ENCODE measurements at regions not wholly inside any gene's neighbourhood (a gene's known extent, or its start where the extent isn't known, plus 50 kb on each side); places are given as distances from the start of the nearest gene placed in this dataset.

DNA sequence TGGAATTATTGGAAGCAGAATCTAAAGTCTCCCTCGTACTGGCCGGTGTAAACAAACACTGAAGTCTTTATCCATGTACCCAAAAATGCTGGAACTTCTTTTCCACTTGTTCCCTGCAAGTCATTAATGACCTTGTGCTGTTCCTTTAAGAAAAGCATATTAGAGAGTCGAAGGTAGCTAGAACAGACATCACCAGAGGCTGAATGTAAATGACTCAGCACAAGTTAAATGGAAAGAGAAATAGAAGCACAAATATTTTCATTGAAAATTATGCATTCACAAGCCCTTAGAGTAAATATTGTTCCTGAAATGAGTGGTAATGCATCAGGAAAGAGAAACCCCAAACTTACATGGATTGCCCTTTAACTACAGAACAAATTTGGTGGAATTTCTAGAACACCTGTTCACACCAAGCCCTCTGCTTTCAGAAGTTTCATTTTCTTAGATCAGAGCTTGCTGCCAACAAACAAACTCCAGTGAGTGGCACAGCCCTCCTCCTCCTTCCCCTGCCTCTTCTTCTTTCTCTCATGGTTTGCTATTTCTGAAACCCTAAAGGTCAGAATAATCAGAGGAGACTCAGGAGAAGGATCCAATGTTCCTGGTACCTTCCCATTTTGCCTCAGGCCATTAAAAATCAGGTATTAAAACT, 264.3 kb downstream of the TXNL1 start:
- no peak for DNase-seq

DNA sequence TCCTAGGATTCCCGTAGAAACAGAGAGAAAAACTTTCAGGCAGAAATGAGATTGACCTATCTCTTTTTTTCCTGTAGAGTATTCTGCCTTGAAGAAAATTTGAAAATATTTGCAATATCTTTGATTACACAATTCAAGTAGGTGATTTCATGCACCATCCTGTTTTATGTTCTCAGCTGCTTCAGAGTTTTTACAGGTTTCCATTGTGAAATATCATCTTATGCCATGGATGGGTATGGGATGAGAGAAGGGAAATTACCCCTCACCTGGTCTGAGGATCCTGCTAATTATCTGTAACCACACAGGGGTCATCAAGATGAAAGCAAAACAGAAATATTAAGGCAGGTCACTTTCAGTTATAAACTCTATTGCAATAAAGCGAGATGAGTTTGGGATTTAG, 264.8 kb downstream of the TXNL1 start:
- no peak for DNase-seq

DNA sequence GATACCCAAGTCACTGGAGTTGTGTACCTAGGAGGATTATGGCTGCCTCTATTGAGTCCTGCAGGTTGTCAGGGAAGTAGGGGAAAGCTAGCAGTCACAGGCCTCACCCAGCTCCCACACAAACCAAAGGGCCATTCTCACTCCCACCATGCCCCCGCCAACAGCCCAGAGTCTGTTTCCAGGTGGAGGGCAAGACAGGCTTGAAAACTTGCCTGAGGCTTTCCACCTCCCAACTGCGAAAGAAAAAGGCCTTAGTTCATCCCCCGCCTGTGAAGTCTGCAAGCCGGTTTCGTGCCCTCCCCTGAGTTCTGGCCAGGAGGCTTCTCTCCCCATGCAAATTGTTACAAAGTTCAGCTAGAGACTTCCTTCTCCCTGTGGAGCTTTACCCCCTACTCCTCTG, 270.3 kb downstream of the TXNL1 start:
- no peak for DNase-seq

DNA sequence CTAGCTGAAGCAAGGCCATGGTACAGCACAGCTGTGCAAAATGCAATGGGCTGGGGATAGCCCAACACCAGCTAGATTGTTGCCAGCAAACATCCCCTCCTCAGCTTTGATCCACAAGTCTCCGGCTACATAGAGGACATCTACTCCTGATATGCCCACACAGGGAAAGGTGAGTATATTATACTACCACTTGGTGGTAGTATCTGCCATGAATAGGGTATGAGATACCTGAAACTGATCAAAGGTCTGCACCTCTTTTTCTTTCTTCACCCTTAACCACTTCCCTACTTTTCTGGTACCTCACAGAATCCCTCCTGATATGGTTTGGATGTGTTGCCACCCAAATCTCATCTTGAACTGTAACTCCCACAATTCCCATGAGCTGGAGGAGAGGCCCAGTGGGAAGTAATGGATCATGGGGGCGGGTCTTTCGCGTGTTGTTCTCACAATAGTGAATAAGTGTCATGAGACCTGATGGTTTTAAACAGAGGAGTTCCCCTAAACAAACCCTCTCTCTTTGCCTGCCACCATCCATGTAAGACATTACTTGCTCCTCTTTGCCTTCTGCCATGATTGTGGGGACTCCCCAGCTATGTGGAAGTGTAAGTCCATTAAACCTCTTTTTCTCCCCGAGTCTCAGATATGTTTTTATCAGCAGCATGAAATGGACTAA, 279.6 kb downstream of the TXNL1 start:
- DNase-seq = no peak

DNA sequence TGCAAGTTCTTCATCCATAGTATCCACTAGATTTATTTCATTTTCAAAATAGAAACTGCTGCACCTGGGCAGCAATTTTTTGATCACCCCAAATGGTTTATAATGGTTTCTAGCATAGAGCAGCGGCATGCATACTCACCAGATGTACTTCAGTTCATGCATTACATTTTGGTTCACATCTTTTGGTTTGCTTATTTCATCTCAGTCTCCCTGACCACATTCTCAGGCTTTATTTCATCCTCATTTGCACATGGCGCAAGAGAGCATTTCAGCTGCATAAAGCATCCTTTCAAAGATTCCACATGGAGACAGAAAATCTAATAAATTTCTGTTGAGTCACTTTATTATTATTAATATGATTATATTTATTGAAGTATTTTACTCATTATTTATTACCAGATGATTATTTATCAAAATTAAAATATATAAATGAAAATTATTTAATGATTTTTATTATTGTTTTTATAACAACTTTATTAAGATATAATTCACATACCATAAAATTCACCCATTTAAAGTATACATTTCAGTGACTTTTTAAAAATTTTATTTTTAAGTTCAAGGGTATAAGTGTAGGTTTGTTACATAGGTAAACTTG, 284.6 kb downstream of the TXNL1 start:
- no peak for DNase-seq

DNA sequence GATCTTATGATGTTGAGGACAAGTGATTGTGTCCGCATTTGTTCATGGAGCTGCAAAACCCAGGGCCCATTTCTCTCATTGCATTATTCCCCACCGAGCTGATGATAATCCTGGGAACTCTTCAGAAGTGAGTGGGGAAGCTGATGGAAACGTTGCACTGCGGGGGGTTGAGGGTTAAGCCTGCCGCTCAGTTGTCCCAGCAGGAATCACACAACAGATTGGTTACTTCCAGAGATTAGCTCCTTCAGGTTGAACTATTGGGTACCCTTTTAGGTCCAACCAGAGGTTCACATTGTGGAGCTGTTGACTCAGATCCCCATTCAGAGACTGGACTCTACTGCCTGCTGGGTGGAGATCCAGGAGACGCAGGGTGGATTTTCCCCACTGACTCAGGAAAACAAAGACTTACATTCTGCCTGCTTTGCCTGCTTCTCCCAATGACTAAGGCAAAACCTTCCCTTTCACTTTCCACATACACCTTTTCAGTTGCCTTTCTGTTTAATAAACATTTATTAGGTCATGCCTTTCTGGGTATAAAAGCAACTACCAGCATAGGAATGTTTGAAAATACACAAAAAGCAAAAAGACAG, 286.4 kb downstream of the TXNL1 start:
- DNase-seq = no peak

DNA sequence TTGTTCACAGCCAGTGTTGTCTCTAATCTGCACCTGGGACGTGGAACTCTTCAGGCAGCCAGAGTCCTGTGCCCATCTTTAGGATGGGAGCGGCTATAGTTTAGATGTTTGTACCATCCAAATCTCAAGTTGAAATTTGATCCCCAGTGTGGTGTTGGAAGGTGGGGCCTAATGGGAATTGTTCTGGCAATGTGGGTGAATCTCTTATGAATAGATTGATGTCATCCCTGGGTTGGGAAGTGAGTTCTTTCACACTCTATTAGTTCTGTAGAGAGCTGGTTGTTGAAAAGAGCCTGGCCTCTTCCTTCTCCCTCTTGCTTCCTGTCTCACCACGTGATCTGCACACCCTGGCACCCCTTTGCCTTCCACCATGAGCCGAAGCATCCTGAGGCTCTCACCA, 300.9 kb downstream of the TXNL1 start:
- DNase-seq = no peak

DNA sequence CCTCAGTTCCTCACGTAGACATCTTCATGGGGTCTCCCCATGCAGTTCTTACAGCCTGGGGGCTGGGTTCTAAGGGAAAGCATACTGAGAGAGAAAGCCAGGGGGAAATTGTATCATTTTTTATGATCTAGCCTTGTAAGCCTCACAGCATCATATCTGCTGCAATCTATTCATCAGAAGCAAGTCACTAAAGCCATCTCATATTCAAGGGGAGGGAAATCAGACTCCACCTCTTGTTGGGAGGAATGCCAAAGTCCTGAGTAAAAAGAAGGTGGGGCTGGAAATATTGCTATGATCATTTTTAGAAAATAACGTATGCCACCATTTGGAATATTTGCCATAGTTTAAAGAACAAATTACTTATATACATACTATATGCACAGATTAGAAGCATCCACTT, 304.6 kb downstream of the TXNL1 start:
- DNase-seq = no peak

DNA sequence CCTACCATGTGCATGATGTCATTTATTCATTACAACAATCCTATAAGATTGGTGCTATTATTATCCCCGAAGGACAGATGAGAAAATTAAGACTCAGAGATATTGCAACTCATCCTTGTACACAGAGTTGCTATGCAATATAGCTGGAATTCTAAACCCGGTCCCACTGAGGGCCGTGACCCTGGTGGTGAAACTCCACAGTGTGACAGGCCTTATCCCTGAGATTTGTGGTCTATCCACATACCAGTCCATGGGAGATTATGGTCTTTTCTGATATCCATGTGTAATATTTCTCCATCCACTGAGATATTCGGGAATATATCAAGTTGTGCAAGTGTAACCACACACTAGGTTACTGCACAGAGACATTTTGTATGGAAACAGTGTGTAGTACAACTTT, 305.2 kb downstream of the TXNL1 start:
- DNase-seq = no peak

DNA sequence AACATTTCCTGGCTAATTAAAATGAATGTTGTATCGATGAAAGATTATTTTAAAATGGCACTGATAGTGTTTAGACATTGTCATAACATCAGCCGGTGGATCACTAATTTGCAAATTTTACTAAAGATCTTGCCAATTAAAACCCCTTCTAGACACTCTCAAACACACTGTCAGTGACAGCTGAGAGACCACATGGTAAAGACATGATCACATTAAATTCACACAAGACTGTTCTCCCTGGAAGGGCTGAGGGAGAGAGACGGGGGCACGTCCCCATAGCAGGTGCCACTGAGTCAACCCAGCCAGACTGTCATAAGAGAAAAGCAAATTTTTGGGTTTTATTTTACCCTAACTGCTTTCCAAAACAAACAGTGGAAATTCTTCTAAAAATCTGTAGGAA, 306.0 kb downstream of the TXNL1 start:
- no peak for DNase-seq

DNA sequence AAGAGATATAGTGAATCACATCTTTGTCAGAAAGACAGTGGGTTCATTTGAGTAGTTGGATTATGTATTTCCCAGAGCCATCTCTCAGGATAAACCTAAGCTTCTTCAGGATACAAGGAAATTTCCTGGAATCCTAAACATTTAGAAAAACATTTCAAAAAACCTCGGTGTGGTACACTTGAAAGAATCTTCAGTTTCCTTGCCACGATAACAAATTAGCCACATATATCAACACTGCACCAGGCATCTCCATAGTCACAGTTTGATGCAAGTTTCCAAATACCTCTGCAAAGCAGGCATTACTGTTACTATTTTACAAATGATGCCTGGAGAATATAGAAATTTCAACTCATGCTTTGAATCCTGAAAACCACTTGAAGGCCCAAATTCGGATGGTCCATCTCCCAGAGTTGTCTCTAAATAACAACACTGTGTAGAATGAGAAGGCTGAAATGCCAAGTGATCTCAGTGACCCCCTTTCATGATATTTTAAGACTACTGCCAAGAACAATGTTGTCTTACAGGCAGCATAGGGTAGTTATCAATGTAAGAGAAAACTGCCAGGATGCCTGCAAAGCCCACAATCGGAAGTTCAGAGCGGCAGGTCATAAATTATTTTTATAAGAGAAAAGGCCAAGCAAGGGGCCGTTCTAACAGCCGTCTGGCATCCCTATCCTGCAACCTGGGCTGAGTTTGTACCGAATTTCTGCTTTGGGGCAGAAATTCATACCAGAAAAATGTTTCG, 307.9 kb downstream of the TXNL1 start:
- DNase-seq = no peak

DNA sequence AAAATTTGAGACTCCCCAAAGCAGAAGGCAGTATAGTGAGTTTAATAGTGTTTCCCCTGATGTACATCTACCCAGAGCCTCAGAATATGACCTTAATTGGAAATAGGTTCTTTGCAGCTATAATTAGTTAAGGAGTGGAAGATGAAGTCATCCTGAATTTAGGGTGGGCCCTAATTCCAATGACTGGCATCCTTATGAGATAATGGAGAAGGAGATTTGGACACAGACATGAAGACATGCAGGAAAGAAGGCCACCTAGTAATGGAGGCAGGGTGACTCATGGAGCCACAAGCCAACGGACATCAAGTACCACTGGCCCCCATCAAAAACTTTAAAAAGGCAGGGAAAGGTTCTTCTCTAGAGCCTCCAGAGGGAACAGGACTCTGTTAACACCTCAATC, 308.9 kb downstream of the TXNL1 start:
- no peak for DNase-seq

DNA sequence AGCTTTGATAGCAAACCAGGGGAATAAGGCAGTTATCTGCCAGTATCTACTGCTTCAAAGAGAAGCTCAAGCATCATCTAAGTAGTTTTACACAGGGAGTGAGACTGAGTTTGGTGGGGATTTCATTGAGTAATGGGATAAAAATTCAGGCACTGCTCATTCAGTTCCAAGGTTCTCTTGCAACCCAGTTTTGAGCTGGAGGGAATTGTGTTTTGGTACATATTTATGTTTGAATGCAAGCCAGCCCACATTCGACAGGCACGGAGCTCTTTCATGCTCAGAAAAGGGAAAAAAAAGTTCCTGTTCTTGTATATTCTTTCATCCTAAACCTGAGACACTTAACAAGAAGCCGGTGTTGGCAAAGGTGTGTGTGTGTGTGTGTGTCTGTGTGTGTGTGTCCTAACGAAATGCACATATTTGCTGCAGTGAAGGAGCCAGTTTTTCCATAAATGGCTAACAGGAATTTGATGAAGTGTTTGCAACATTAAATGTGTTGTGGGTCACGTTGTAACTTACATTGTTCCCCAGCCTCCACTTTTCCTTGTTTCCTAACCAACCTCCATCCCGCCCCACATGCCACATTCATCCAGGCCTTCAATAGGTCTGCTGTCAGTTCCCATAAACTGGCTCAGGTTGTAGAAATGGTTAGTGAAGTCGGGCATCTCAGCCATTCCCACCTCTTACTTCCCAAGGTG, 311.1 kb downstream of the TXNL1 start:
- DNase-seq = no peak

DNA sequence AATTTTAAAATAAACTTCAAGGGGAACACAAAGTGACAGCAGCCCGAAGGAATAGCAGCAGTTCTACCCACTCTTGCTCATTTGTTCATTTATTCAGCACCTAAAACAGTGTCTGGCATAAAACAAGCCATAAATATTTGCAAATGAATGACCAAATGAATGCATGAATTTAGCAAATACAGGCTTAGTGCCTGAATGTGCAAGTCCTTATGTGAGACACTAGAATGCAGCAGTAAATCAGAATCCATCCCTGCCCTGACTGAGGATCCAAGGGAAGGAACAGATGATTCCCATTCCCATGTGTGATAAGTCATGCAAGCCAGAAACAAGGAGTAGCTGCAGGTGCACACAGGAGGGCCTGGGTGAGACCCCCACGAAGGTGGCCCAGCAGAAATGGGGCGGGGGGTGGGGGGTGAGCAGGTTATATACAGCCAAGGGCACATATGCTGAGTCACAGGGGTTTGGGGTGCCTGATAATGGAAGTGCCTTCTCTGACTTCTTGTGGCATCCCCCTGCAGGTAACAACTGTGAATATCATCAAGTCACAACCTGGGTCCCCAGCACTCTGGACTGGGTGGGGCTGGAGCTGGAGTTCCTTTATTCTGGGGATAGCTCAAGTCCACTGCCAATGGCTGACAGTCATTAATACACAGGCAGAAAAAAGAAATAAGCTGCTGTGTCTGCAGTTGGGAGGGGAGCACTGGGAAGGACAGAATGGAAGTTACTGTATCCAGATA, 311.9 kb downstream of the TXNL1 start:
- no peak for DNase-seq

DNA sequence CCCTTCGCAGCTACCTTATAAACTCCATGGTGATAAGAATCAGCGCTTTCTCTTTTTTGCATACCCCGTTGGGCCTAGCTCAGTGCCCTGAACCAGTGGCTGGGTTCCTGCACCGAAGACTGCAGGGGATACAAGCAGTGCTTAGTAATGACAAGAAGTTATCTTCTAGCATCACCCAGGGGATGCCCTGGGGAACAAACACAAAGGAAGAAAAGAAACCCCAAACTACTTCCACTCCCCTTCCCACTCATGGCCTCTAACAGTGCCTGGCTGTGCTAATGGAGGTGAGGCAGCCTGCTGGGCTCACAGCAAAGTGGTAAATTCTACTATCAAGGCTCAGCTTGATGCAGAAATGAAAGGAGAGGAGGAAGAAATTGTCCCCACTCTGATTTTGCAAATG, 314.7 kb downstream of the TXNL1 start:
- no peak for DNase-seq

DNA sequence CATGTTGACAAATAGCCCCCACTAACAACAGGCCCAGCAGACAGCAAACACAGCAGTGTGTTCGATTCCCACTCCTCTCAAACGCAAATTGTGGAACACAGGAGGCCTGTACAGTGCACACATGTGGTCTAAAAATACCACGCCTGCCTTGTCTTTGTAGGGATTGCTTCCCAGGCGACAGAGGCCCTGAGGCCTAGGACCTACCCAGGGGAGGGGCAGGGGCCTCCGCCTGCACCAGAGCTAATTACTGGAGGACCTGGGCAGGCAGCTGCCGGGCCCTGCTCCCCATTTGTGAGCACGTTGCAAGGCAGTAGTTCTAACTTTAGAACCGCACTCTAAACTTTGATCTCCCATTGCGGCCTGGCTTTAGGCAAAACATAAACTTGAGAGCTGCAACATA, 316.0 kb downstream of the TXNL1 start:
- no peak for DNase-seq

DNA sequence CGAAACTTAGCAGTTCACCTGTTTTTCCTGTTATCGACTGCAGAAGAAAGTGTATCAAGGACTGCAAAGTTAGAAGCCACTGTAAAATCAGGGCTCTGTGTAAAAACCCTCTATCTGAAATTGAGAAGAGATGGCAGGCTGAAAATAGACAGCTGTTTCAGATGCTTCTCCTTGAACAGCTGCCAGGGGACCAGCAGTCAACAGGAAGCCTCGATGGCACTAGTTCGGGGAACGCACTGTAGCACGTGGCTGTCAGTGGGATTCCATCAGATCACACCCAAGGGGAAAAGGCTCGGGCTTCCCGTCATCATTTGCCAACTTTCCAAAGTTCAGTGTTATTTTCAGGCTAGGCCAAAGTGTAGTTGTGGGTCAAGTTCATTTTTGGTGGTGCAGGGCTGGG, 316.9 kb downstream of the TXNL1 start:
- no peak for DNase-seq

DNA sequence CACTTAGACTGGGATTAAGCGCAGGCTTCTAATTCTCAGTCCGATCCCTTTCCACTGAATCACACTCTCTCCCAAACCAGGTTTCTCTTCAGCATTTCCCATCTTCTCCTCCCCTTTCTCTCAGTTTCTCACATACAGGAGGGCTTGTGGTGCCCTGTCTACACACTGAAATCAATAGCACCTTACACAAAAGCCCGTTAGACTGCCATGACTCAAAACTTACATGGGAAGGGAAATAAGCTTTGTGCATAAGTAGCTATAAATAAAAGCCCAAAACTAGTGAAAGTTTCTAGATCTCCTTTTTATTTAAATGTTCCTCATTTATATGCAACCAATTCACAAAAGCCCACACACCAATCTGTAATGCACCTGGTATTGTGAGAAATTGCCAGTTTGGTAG, 318.4 kb downstream of the TXNL1 start:
- no peak for DNase-seq

DNA sequence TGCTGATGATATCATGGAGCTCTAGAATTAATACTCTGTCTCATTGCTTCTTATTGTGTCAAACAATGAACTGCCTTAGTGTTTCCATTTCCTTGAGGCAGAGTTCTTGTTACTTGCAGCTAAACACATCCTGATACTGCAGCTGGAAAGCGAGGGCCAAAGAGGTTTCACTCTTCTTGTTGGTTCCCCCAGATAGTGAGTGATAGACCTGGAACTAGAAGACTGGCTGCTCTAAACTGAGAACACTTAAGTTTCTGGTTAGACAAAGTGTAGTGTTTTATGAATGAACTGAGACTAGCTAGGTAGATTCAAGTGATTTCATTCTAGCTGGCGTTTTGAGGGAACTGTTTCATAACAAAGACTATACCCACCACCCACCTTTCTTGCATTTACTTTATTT, 321.7 kb downstream of the TXNL1 start:
- no peak for DNase-seq

DNA sequence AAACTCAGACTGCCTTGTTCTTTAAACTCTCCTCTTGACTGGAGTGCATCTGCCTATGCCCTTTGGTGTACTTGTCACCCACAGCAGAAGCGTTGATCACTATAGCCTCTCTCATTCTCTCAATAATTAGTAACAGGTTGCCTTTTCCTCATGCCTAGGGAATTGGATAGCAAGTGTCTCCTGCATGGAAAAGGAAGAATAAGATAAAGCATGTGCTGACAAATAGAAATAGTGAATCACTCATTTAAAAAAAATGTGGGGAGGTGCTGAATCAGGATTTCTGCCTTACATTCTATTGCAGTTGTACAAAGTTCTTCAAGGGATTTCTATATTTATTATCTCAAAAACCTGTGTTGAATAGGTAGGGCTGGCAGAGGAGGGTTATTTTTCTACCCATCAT, 323.0 kb downstream of the TXNL1 start:
- DNase-seq = no peak

DNA sequence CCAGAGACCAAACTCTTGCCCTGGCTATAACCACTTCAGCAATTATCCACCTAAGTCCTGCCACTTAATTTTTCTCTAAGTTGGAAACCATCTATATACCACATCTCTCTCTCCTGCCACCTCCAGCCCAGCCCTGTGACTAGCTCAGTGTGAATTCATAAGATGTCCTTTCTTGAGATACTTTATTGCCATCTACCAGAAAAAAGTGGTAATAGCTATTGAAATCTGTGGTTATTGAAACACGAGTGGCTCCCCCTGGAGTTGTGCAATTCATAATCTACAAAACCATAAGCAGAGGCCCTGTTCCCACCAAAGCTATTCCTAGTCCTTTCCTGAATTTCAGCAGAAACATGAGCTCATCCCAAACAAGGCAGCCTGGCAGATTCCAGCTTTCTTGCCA, 324.0 kb downstream of the TXNL1 start:
- DNase-seq = no peak
